BE2C (cell line): ENCODE measurements at regions not wholly inside any gene's neighbourhood (a gene's known extent, or its start where the extent isn't known, plus 50 kb on each side); places are given as distances from the start of the nearest gene placed in this dataset.

Experiments used
- DNase-seq: peaks from one replicate; pipeline ENCODE4 v3.0.0-alpha.2; 2020
- H3K27me3 ChIP-seq: fragments of 250-450 bp; sonication (Bioruptor Pico); 2 replicates; pipeline ENCODE4 v1.5.1; 2020; ENCODE audit warnings: mild to moderate bottlenecking
- H3K36me3 ChIP-seq: fragments of 250-450 bp; sonication (Bioruptor Pico); 2 replicates; pipeline ENCODE4 v1.5.1; 2020; ENCODE audit warnings: mild to moderate bottlenecking
- H3K4me1 ChIP-seq: fragments of 250-450 bp; sonication (Bioruptor Pico); 2 replicates; pipeline ENCODE4 v1.5.1; 2020
- H3K4me3 ChIP-seq: 2 replicates; pipeline ENCODE4 v1.5.1; 2011; ENCODE audit warnings: low read depth, low read length
- H3K9me3 ChIP-seq: fragments of 250-450 bp; sonication (Bioruptor Pico); 2 replicates; pipeline ENCODE4 v1.5.1; 2020
- TF ChIP-seq, protein P1 (sequence below): IDR thresholded peaks from 2 replicates; pipeline ENCODE4 v1.5.1; 2012; ENCODE audit warnings: mild to moderate bottlenecking, low read depth, low read length

DNA sequence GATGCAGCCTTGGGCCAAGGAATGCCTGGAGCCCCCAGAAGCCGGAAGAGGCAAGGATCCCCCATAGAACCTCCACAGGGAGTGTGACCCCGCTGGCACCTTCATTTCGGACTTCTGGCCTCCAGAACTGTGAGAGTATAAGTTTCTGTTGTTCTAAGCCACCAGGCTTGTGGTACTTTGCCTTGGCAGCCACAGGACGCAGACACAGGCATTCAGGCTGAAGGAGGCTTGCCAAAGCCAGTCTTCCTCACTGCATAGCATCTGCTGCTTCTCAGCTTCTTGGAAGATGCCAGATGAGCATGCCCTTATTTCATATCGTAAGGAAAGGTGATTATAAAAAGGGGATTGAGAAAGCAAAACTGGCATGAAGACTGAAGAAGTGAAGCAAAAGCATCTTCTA is 61.1 kb upstream of the TAS2R1 start:
- Histone ChIP-seq H3K4me3 (no peak overlapping the region), H3K9me3 (no peaks in the 10 kb centered on the region), H3K27me3 (no peaks in the 10 kb centered on the region), H3K36me3 (no peaks in the 10 kb centered on the region), H3K4me1 (no peaks in the 10 kb centered on the region; the same call in 1 of the 2 replicates)
- TF ChIP-seq, protein P1, sequence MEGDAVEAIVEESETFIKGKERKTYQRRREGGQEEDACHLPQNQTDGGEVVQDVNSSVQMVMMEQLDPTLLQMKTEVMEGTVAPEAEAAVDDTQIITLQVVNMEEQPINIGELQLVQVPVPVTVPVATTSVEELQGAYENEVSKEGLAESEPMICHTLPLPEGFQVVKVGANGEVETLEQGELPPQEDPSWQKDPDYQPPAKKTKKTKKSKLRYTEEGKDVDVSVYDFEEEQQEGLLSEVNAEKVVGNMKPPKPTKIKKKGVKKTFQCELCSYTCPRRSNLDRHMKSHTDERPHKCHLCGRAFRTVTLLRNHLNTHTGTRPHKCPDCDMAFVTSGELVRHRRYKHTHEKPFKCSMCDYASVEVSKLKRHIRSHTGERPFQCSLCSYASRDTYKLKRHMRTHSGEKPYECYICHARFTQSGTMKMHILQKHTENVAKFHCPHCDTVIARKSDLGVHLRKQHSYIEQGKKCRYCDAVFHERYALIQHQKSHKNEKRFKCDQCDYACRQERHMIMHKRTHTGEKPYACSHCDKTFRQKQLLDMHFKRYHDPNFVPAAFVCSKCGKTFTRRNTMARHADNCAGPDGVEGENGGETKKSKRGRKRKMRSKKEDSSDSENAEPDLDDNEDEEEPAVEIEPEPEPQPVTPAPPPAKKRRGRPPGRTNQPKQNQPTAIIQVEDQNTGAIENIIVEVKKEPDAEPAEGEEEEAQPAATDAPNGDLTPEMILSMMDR: no peak
- no peak for DNase-seq

DNA sequence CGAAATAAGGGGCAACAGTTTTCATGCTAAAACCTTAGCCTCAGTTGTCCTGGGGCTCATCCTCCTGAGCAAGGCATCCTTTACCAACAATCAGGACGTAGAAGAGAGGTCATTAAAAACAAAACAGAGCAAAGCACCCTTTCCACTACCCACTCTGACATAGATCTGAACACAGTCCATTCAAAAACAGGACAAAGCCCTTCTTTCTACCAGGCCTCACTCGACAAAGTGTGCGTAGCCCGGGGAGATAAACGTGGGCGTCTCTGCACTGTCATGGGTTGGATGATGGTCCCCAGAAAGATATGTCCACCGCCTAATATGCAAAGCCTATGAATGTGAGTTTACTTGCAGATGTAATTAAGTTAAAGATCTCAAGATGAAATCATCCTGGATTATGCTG is 60.6 kb upstream of the TAS2R1 start:
- H3K4me3 ChIP-seq: no peak overlapping the region
- DNase-seq: no peak
- H3K36me3 ChIP-seq: no peaks in the 10 kb centered on the region
- H3K27me3 ChIP-seq: no peaks in the 10 kb centered on the region
- TF ChIP-seq, protein P1: no peak
- H3K9me3 ChIP-seq: no peaks in the 10 kb centered on the region
- no peaks in the 10 kb centered on the region; the same call in 1 of the 2 replicates for H3K4me1 ChIP-seq

DNA sequence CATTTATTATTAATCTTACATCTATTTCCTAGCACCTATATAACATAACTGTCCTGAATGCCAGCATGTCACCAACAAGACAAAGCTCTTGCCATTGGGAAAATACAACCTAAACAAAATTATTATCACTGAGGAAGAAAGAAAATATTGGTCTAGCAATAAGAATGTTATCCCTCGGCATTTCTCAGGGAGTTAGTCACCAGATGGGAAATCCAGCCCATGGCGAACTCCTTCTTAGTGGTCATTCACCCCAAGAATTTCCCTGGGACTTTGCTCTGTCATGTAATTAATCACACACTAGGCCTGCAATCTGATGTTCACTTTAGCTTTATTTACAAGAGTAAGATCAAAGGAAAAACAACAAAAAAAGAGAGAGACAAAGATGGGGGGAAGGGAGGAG is 56.1 kb upstream of the TAS2R1 start:
- no peak for DNase-seq
- H3K9me3 ChIP-seq: no peaks in the 10 kb centered on the region
- H3K27me3 ChIP-seq: no peaks in the 10 kb centered on the region
- no peaks in the 10 kb centered on the region for H3K36me3 ChIP-seq
- no peak overlapping the region for H3K4me3 ChIP-seq
- no peaks in the 10 kb centered on the region; the same call in none of the 2 replicates for H3K4me1 ChIP-seq
- TF ChIP-seq, protein P1: no peak

DNA sequence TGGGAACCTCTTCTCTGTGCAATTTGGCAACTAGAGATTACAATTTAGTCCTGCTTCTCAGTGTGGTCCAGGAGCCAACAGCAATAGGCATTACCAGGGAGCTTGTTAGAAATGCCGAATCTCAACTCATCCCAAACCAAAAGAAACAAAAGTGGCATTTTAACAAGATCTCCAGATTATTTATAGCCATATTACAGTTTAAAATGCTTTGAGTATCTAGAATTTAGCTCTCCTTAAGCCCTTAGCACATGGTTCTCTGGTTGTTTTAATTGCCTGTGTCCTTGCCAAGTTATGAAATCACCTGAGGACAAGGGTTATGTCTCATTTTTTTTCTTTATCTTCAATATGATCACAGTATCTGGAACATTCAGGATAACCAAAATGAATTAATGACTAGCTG is 51.6 kb upstream of the TAS2R1 start:
- H3K4me1 ChIP-seq: no peaks in the 10 kb centered on the region; the same call in 1 of the 2 replicates
- DNase-seq: no peak

More for the DNA sequence above, 51.6 kb upstream of the TAS2R1 start:
- Histone ChIP-seq H3K27me3 (no peaks in the 10 kb centered on the region), H3K9me3 (no peaks in the 10 kb centered on the region), H3K4me3 (no peak overlapping the region), H3K36me3 (no peaks in the 10 kb centered on the region)
- TF ChIP-seq, protein P1: no peak
